DOHH2 (cell line): ENCODE measurements at regions not wholly inside any gene's neighbourhood (a gene's known extent, or its start where the extent isn't known, plus 50 kb on each side); places are given as distances from the start of the nearest gene placed in this dataset.

Experiments used
- EZH2phosphoT487 ChIP-seq: fragments of 200-600 bp; sonication (generic); IDR thresholded peaks from 2 replicates; pipeline ENCODE4 v1.6.1; 2017; ENCODE audit warnings: borderline replicate concordance, mild to moderate bottlenecking, antibody characterized with exemption, low read length, moderate library complexity, mixed read lengths
- TF ChIP-seq, protein P1 (sequence below): fragments of 200-600 bp; sonication (generic); IDR thresholded peaks from one replicate; pipeline ENCODE4 v1.5.1; 2014; ENCODE audit warnings: antibody characterized with exemption, mild to moderate bottlenecking, low read depth, low read length; ENCODE audit not compliant: poor library complexity, severe bottlenecking

DNA sequence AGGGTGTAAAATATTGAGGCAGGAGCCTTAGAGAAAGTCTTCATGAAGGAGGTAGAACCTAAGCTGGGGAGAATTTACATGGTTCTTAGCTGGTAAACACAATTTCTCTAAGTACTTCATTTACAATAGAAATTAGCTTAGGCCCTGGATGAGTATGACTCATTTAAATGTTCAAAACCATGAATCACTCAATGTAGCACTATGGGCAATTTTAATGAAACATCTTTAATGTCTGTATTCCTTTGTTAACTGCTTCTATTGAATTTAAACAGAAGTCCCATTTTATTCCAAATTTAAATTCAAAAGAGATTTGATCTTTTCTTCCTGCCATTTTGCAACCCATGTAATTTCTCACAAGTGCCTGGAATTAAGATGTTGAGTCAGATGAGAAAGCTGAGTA, 252.1 kb downstream of the RFC3 start:
- TF ChIP-seq EZH2phosphoT487: no peak
- TF ChIP-seq, protein P1, sequence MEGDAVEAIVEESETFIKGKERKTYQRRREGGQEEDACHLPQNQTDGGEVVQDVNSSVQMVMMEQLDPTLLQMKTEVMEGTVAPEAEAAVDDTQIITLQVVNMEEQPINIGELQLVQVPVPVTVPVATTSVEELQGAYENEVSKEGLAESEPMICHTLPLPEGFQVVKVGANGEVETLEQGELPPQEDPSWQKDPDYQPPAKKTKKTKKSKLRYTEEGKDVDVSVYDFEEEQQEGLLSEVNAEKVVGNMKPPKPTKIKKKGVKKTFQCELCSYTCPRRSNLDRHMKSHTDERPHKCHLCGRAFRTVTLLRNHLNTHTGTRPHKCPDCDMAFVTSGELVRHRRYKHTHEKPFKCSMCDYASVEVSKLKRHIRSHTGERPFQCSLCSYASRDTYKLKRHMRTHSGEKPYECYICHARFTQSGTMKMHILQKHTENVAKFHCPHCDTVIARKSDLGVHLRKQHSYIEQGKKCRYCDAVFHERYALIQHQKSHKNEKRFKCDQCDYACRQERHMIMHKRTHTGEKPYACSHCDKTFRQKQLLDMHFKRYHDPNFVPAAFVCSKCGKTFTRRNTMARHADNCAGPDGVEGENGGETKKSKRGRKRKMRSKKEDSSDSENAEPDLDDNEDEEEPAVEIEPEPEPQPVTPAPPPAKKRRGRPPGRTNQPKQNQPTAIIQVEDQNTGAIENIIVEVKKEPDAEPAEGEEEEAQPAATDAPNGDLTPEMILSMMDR: no peak
